ENCODE measurements at regions not wholly inside any gene's neighbourhood (a gene's known extent, or its start where the extent isn't known, plus 50 kb on each side); places are given as distances from the start of the nearest gene placed in this dataset.
"Not testable (repeated sequence)": the region's sequence is repeated elsewhere in the genome, so short reads cannot be mapped to it uniquely, and the experiment has no call there.

- no peak for DNase-seq (ENCODE audit: extremely low read depth in 1 of 2, low read depth in 1 of 2)
These were observed 88.2 kb upstream of the TMEM18 start for GRCh38 chr2:765369-765768.

- no peak for DNase-seq (ENCODE audit: extremely low read depth in 1 of 2, low read depth in 1 of 2)
These were observed 86.7 kb upstream of the TMEM18 start for GRCh38 chr2:763766-764525.

- no peak for DNase-seq (ENCODE audit: extremely low read depth in 1 of 2, low read depth in 1 of 2)
These were observed 85.4 kb upstream of the TMEM18 start for GRCh38 chr2:762646-763045.

GRCh38 chr2:761384-761783, 84.2 kb upstream of the TMEM18 start:
- no peak for DNase-seq (ENCODE audit: extremely low read depth in 1 of 2, low read depth in 1 of 2)

- DNase-seq (ENCODE audit: extremely low read depth in 1 of 2, low read depth in 1 of 2): no peak
These were observed 82.8 kb upstream of the TMEM18 start for GRCh38 chr2:760001-760400.

GRCh38 chr2:758073-758820, 81.0 kb upstream of the TMEM18 start:
- DNase-seq (ENCODE audit: extremely low read depth in 1 of 2, low read depth in 1 of 2): no peak

- no peak for DNase-seq (ENCODE audit: extremely low read depth in 1 of 2, low read depth in 1 of 2)
These were observed 75.9 kb upstream of the TMEM18 start for GRCh38 chr2:753123-753522.

GRCh38 chr2:751474-751873, 74.3 kb upstream of the TMEM18 start:
- DNase-seq (ENCODE audit: extremely low read depth in 1 of 2, low read depth in 1 of 2): no peak

GRCh38 chr2:750628-751027, 73.4 kb upstream of the TMEM18 start:
- no peak for DNase-seq (ENCODE audit: extremely low read depth in 1 of 2, low read depth in 1 of 2)

GRCh38 chr2:747762-748351, 70.7 kb upstream of the TMEM18 start:
- no peak for DNase-seq (ENCODE audit: extremely low read depth in 1 of 2, low read depth in 1 of 2)

- DNase-seq (ENCODE audit: extremely low read depth in 1 of 2, low read depth in 1 of 2): no peak
These were observed 69.5 kb upstream of the TMEM18 start for GRCh38 chr2:746697-747096.

- no peak for DNase-seq (ENCODE audit: extremely low read depth in 1 of 2, low read depth in 1 of 2)
These were observed 66.9 kb upstream of the TMEM18 start for GRCh38 chr2:744088-744487.

GRCh38 chr2:742221-742620, 65.0 kb upstream of the TMEM18 start:
- DNase-seq (ENCODE audit: extremely low read depth in 1 of 2, low read depth in 1 of 2): no peak

GRCh38 chr2:741195-741496, 63.9 kb upstream of the TMEM18 start:
- DNase-seq (ENCODE audit: extremely low read depth in 1 of 2, low read depth in 1 of 2): no peak

- DNase-seq (ENCODE audit: extremely low read depth in 1 of 2, low read depth in 1 of 2): peak in 1 of 2 donors; percentile 11
These were observed 63.4 kb upstream of the TMEM18 start for GRCh38 chr2:740322-741194.

- not testable (repeated sequence) for DNase-seq (ENCODE audit: extremely low read depth in 1 of 2, low read depth in 1 of 2)
These were observed 62.7 kb upstream of the TMEM18 start for GRCh38 chr2:739864-740321.

- no peak for DNase-seq (ENCODE audit: extremely low read depth in 1 of 2, low read depth in 1 of 2)
These were observed 59.7 kb upstream of the TMEM18 start for GRCh38 chr2:736939-737338.

GRCh38 chr2:735670-736218, 58.5 kb upstream of the TMEM18 start:
- DNase-seq (ENCODE audit: extremely low read depth in 1 of 2, low read depth in 1 of 2): no peak

GRCh38 chr2:734496-734895, 57.3 kb upstream of the TMEM18 start:
- DNase-seq (ENCODE audit: extremely low read depth in 1 of 2, low read depth in 1 of 2): no peak

- DNase-seq (ENCODE audit: extremely low read depth in 1 of 2, low read depth in 1 of 2): no peak
These were observed 56.3 kb upstream of the TMEM18 start for GRCh38 chr2:733495-733894.

- DNase-seq (ENCODE audit: extremely low read depth in 1 of 2, low read depth in 1 of 2): no peak
These were observed 55.8 kb upstream of the TMEM18 start for GRCh38 chr2:733001-733400.

Measured in activated CD8-positive, alpha-beta memory T cell treated with anti-CD3 and anti-CD28 coated beads for 1 hour (primary cell).